ENCODE measurements at regions not wholly inside any gene's neighbourhood (a gene's known extent, or its start where the extent isn't known, plus 50 kb on each side); places are given as distances from the start of the nearest gene placed in this dataset.
A peak's percentile ranks its signal among the peaks of the same experiment; 100 is the strongest.

DNA sequence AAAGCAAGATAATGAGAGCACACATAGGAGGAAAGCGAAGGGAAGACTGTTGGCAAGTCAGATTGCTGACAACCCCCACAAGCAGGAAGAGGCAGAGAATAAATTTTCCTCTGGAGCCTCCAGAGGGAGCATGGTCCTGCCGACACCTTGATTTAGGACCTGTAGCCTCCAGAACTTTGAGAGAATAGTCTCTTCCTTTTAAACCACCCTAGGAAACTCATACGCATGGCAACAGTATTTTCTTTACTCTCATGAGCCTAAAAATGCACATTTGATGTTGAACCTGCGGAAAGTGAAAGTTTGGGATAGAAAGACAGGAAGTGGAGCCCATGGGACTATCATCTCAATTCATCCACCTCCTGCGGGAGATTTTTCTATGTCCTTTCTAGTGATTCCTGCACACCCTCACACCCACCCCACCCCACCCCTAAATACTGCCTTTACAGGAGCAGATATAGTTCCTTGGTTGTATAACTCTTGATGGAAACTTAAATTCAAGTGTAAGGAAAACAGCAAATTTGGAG is 116.7 kb upstream of the LPP start:
- Histone ChIP-seq H3K27me3 (no peaks in the 10 kb centered on the region), H3K36me3 (no peaks in the 10 kb centered on the region), H3K4me1 (peaks cover 0 to 8% (median 0%) of the 10 kb centered on the region in 4 donors), H3K4me3 (no peak overlapping the region), H3K27ac (no peak overlapping the region), H3K9me3 (no peaks in the 10 kb centered on the region)
- no peak for TF ChIP-seq POLR2A (IDR thresholded peaks at IDR 0.05)
- TF ChIP-seq, protein P1, sequence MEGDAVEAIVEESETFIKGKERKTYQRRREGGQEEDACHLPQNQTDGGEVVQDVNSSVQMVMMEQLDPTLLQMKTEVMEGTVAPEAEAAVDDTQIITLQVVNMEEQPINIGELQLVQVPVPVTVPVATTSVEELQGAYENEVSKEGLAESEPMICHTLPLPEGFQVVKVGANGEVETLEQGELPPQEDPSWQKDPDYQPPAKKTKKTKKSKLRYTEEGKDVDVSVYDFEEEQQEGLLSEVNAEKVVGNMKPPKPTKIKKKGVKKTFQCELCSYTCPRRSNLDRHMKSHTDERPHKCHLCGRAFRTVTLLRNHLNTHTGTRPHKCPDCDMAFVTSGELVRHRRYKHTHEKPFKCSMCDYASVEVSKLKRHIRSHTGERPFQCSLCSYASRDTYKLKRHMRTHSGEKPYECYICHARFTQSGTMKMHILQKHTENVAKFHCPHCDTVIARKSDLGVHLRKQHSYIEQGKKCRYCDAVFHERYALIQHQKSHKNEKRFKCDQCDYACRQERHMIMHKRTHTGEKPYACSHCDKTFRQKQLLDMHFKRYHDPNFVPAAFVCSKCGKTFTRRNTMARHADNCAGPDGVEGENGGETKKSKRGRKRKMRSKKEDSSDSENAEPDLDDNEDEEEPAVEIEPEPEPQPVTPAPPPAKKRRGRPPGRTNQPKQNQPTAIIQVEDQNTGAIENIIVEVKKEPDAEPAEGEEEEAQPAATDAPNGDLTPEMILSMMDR (IDR thresholded peaks at IDR 0.05): peak in 3 of 6 experiments; percentile 54 to 67 (median 55)
- DNase-seq: no peak

DNA sequence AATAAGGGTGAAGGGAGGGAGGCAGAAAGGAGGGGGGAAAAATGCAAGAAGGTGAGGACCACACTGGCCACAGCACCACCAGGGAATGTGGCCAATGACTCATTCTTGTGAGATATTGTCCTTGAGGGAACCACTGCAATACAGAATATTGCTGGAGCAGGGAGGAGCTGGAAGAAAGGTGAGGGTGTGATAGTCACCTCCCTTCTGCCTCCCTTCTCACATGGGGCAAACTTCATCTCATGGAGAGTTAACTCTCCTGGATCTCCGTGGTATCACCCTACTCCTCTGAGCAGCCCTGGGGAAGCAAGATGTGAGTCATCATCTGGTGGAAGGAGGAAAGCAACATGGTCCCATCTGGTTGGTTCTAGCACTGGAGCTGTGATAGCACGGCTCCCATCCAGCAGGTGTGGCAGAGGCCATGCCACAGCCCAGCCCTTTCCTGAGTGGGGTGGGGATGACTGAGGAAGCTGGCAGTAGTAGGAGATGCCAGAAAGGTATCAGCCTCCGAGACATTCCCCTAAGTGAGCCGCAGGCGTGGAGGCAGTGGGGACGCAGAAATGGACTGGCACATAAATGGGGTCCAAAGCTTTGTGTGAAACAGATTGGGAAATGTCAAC is 115.9 kb upstream of the LPP start:
- Histone ChIP-seq H3K9me3 (no peaks in the 10 kb centered on the region), H3K27me3 (no peaks in the 10 kb centered on the region), H3K36me3 (no peaks in the 10 kb centered on the region), H3K27ac (no peak overlapping the region), H3K4me3 (no peak overlapping the region), H3K4me1 (peaks cover 0 to 8% (median 0%) of the 10 kb centered on the region in 4 donors)
- no peak for DNase-seq
- no peak for TF ChIP-seq POLR2A (IDR thresholded peaks at IDR 0.05)
- TF ChIP-seq, protein P1 (IDR thresholded peaks at IDR 0.05): no peak

DNA sequence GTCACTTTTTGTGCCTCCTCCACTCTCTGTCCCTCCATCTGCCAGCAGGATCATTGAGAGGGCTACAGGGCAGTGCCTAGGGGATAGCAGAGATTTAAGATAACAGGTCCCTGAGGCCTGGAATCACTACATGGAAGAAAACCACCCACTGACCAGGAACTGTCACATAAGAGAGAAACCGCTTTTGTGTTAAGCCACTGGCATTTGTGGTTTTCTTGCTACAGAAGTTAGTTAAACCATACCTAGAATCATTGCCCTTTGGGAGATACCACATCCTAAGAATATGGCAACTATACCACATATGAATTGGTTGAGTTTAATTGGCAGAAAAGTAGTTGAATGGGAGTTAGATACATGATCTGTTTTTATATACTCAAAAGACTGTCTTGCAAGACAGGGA is 112.8 kb upstream of the LPP start:
- no peak overlapping the region for H3K4me3 ChIP-seq
- no peaks in the 10 kb centered on the region for H3K9me3 ChIP-seq
- H3K36me3 ChIP-seq: no peaks in the 10 kb centered on the region
- peaks cover 0 to 8% (median 0%) of the 10 kb centered on the region in 4 donors for H3K4me1 ChIP-seq
- no peaks in the 10 kb centered on the region for H3K27me3 ChIP-seq
- no peak for DNase-seq
- TF ChIP-seq, protein P1 (IDR thresholded peaks at IDR 0.05): no peak
- TF ChIP-seq POLR2A (IDR thresholded peaks at IDR 0.05): no peak
- no peak overlapping the region for H3K27ac ChIP-seq

DNA sequence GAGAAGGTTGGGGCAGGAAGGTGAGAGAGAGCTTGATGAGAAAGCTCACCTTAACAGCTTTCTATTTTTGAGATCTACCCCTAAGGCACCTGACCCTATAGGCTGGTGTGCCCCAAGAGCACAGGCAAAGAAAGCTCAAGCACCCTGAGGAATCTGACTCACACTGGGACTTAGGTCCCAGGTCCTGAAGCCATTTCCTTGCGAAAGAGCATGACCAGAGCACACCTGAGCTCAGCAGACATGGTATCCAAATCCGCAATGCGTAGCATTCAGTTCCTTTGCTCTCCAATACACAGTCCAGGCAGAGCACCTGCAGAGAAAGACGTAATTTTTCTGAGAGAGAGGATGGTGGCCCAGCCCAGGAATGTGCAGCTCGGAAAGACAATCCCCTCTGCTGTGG is 112.1 kb upstream of the LPP start:
- Histone ChIP-seq H3K36me3 (no peaks in the 10 kb centered on the region), H3K4me1 (peaks cover 0 to 8% (median 0%) of the 10 kb centered on the region in 4 donors), H3K27ac (no peak overlapping the region), H3K27me3 (no peaks in the 10 kb centered on the region), H3K9me3 (no peaks in the 10 kb centered on the region), H3K4me3 (no peak overlapping the region)
- TF ChIP-seq, protein P1 (IDR thresholded peaks at IDR 0.05): no peak
- no peak for TF ChIP-seq POLR2A (IDR thresholded peaks at IDR 0.05)
- DNase-seq: no peak

DNA sequence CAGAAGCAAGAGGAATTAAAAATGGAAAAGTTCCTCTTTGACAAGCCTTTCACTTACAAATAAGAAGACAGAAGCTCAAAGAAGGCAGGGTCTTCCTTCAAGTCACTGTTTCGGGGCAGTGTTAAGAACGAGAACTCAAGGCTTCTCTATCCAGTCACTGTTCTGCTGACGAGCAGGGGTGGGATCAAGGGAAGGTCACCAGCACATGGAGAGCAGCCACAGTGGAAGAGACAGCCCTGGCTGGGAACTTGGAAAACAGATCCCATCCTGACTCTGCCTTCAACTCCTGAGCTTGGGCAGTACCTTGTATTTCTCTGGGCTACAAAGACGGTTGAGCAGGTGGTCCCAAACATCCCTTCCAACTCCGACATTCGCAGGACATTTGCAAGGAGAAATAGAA is 111.5 kb upstream of the LPP start:
- no peaks in the 10 kb centered on the region for H3K36me3 ChIP-seq
- H3K4me3 ChIP-seq: no peak overlapping the region
- no peak overlapping the region for H3K27ac ChIP-seq
- peaks cover 0 to 4% (median 0%) of the 10 kb centered on the region in 4 donors for H3K4me1 ChIP-seq
- no peak for DNase-seq
- no peaks in the 10 kb centered on the region for H3K9me3 ChIP-seq
- H3K27me3 ChIP-seq: no peaks in the 10 kb centered on the region
- TF ChIP-seq, protein P1 (IDR thresholded peaks at IDR 0.05): no peak
- no peak for TF ChIP-seq POLR2A (IDR thresholded peaks at IDR 0.05)

Data from Peyer's patch (tissue), 4 donors.